SU-DHL-6 (cell line): ENCODE measurements at regions not wholly inside any gene's neighbourhood (a gene's known extent, or its start where the extent isn't known, plus 50 kb on each side); places are given as distances from the start of the nearest gene placed in this dataset.
"Not testable (repeated sequence)": the region's sequence is repeated elsewhere in the genome, so short reads cannot be mapped to it uniquely, and the experiment has no call there.

Source experiments
- H2AFZ ChIP-seq: fragments of 200-600 bp; sonication (generic); 2 replicates; pipeline ENCODE4 v1.6.1; 2014; ENCODE audit warnings: low read depth, mild to moderate bottlenecking, moderate library complexity, mixed read lengths, antibody characterized with exemption, low read length; ENCODE audit not compliant: severe bottlenecking
- H3F3A ChIP-seq: fragments of 200-600 bp; shearing (Covaris generic); 2 replicates; pipeline ENCODE4 v1.6.0; 2016; ENCODE audit warnings: antibody characterized with exemption, mild to moderate bottlenecking; ENCODE audit not compliant: insufficient read depth
- H3K27ac ChIP-seq: fragments of 200-600 bp; sonication (generic); 2 replicates; pipeline ENCODE4 v1.5.1; 2016; ENCODE audit warnings: low read depth, mild to moderate bottlenecking, low read length, moderate library complexity, mixed read lengths
- H3K27me3 ChIP-seq: fragments of 200-600 bp; sonication (generic), shearing (Covaris generic); 2 replicates; pipeline ENCODE4 v1.6.0; 2014; ENCODE audit warnings: mild to moderate bottlenecking, low read length
- H3K36me3 ChIP-seq: fragments of 200-600 bp; sonication (generic); 2 replicates; pipeline ENCODE4 v1.6.1; 2014; ENCODE audit warnings: mild to moderate bottlenecking, low read length, mixed read lengths
- H3K4me2 ChIP-seq: fragments of 300-600, 200-600 bp; shearing (Covaris generic), sonication (generic); 2 replicates; pipeline ENCODE4 v1.6.0; 2014; ENCODE audit warnings: low read length, low read depth, mild to moderate bottlenecking; ENCODE audit not compliant: poor library complexity, severe bottlenecking
- H3K4me3 ChIP-seq: fragments of 200-600 bp; sonication (generic); 2 replicates; pipeline ENCODE4 v1.5.1; 2014; ENCODE audit warnings: antibody characterized with exemption, low read length, mild to moderate bottlenecking, mixed read lengths; ENCODE audit not compliant: insufficient read depth, poor library complexity, severe bottlenecking
- H3K79me2 ChIP-seq: fragments of 200-600 bp; sonication (generic); 2 replicates; pipeline ENCODE4 v1.6.1; 2014; ENCODE audit warnings: mild to moderate bottlenecking, low read length, moderate library complexity; ENCODE audit not compliant: insufficient read depth
- H3K9ac ChIP-seq: fragments of 200-600 bp; sonication (generic); 2 replicates; pipeline ENCODE4 v1.7.0; 2014; ENCODE audit warnings: mild to moderate bottlenecking, low read length
- H3K9me2 ChIP-seq: fragments of 200-600 bp; sonication (generic); replicated peaks from 2 replicates; pipeline ENCODE4 v1.6.1; 2014; ENCODE audit warnings: low read length; ENCODE audit not compliant: insufficient read depth
- H3K9me3 ChIP-seq: fragments of 200-600 bp; sonication (generic); 2 replicates; pipeline ENCODE4 v1.6.1; 2014; ENCODE audit warnings: low read length, mixed read lengths; ENCODE audit not compliant: insufficient read depth
- H4K20me1 ChIP-seq: fragments of 200-600 bp; sonication (generic); 2 replicates; pipeline ENCODE4 v1.6.1; 2014; ENCODE audit warnings: low read depth, mild to moderate bottlenecking, antibody characterized with exemption, low read length, moderate library complexity, mixed read lengths
- CTCF ChIP-seq: fragments of 200-600 bp; sonication (generic); IDR thresholded peaks from one replicate; pipeline ENCODE4 v1.5.1; 2017; ENCODE audit warnings: antibody characterized with exemption, mild to moderate bottlenecking, low read length, moderate library complexity; ENCODE audit not compliant: insufficient read depth, poor library complexity, severe bottlenecking
- EZH2phosphoT487 ChIP-seq: fragments of 200-600 bp; sonication (generic), shearing (Covaris generic); conservative IDR thresholded peaks from 2 replicates; pipeline ENCODE4 v1.6.1; 2018; ENCODE audit warnings: mild to moderate bottlenecking, antibody characterized with exemption, low read length, moderate library complexity, mixed read lengths

- Histone ChIP-seq H4K20me1 (no peaks in the 10 kb centered on the region), H3K79me2 (no peaks in the 10 kb centered on the region), H3F3A (no peaks in the 10 kb centered on the region), H3K9me2 (no peaks in the 10 kb centered on the region), H3K4me2 (no peak overlapping the region), H3K4me3 (no peak overlapping the region), H2AFZ (no peak overlapping the region), H3K36me3 (no peaks in the 10 kb centered on the region), H3K27me3 (no peaks in the 10 kb centered on the region), H3K9me3 (no peaks in the 10 kb centered on the region), H3K9ac (no peak overlapping the region), H3K27ac (no peak overlapping the region)
- TF ChIP-seq EZH2phosphoT487 (no peak), CTCF (no peak)
These were observed 259.3 kb downstream of the S1PR1 start for GRCh38 chr1:101496109-101496508.

- Histone ChIP-seq H3K27ac (no peak overlapping the region), H3K36me3 (no peaks in the 10 kb centered on the region), H3K4me3 (no peak overlapping the region), H2AFZ (no peak overlapping the region), H3K9me2 (no peaks in the 10 kb centered on the region), H3K9me3 (no peaks in the 10 kb centered on the region), H3K79me2 (no peaks in the 10 kb centered on the region), H3K9ac (no peak overlapping the region), H3K27me3 (no peaks in the 10 kb centered on the region), H3K4me2 (no peak overlapping the region), H4K20me1 (no peaks in the 10 kb centered on the region), H3F3A (no peaks in the 10 kb centered on the region)
- TF ChIP-seq EZH2phosphoT487: no peak
- TF ChIP-seq CTCF: no peak
These were observed 261.2 kb downstream of the S1PR1 start for GRCh38 chr1:101497881-101498559.

GRCh38 chr1:101504106-101504505, 267.3 kb downstream of the S1PR1 start:
- not testable (repeated sequence) for H3K9me3 ChIP-seq, H2AFZ ChIP-seq, H3K4me2 ChIP-seq, H3K9ac ChIP-seq, H4K20me1 ChIP-seq, H3K27ac ChIP-seq, H3K9me2 ChIP-seq, H3K36me3 ChIP-seq, H3F3A ChIP-seq, H3K4me3 ChIP-seq, H3K79me2 ChIP-seq, H3K27me3 ChIP-seq

- H3K79me2 ChIP-seq, H3K27ac ChIP-seq: not testable (repeated sequence)
These were observed 268.4 kb downstream of the S1PR1 start for GRCh38 chr1:101505240-101505639.

More at GRCh38 chr1:101505240-101505639, 268.4 kb downstream of the S1PR1 start:
- H3K36me3 ChIP-seq, H3K27me3 ChIP-seq, H3K4me3 ChIP-seq, H3K9ac ChIP-seq, H3K9me2 ChIP-seq, H3K9me3 ChIP-seq, H4K20me1 ChIP-seq, H2AFZ ChIP-seq, H3K4me2 ChIP-seq, H3F3A ChIP-seq: not testable (repeated sequence)
